Suprapubic skin (tissue), 4 donors: ENCODE measurements at regions not wholly inside any gene's neighbourhood (a gene's known extent, or its start where the extent isn't known, plus 50 kb on each side); places are given as distances from the start of the nearest gene placed in this dataset.

Experiments
- CTCF ChIP-seq, 2 donors: fragments of 200-600 bp in 1 of 2; fragments of 450-650 bp in 1 of 2; sonication (generic) in 1 of 2; IDR thresholded peaks; one replicate each; pipeline ENCODE4 v1.5.1; 2016 to 2019; ENCODE audit warnings: antibody characterized with exemption in 2 of 2, mild to moderate bottlenecking in 1 of 2, moderate library complexity in 1 of 2
- EP300 ChIP-seq: sonication (generic); formaldehyde crosslinking; IDR thresholded peaks from one replicate; pipeline ENCODE4 v1.6.1; 2017; ENCODE audit warnings: antibody characterized with exemption
- POLR2AphosphoS5 ChIP-seq, 3 donors: sonication (generic); formaldehyde crosslinking; IDR thresholded peaks; one replicate each; pipeline ENCODE4 v1.6.1; 2017; ENCODE audit warnings: antibody characterized with exemption in 3 of 3

DNA sequence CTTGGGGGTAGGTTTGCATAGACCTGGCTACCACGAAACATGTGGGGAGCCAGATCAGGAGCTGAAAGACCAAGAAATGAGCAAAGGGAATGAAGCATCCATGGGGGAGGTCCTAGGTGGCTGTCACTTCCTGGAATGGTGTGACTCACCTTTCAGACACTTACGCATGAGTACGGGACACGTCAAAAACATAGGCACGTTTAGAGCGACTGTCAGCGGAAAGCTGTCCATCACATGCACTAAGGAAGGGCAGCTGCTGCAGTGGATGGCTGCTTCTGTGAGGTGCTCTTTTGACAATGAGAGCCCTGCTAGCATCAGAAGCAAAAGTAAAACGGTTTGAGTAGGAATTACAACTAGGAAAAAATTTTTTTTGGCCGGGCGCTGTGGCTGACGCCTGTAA is 244.6 kb upstream of the CCDC54 start:
- TF ChIP-seq CTCF (IDR thresholded peaks at IDR 0.05) (no peak), POLR2AphosphoS5 (IDR thresholded peaks at IDR 0.05) (no peak), EP300 (no peak)
